Adrenal gland (tissue), 5 donors: ENCODE measurements at regions not wholly inside any gene's neighbourhood (a gene's known extent, or its start where the extent isn't known, plus 50 kb on each side); places are given as distances from the start of the nearest gene placed in this dataset.

ENCODE experiments used
- POLR2A ChIP-seq, 2 donors: fragments of 450-650 bp; IDR thresholded peaks; one replicate each; pipeline ENCODE4 v1.6.1; 2017; ENCODE audit warnings: antibody characterized with exemption in 2 of 2, mild to moderate bottlenecking in 2 of 2, moderate library complexity in 1 of 2
- TF ChIP-seq, protein P1 (sequence below), 6 experiments: fragments of 450-650 bp in 4 of 6; fragments of 200-600 bp in 2 of 6; sonication (generic) in 1 of 6; IDR thresholded peaks; 1 replicate in 5 of 6; 2 replicates in 1 of 6; pipeline versions ENCODE4 v1.5.1 to v1.8.0; 2016 to 2021; ENCODE audit warnings: antibody characterized with exemption in 6 of 6, mild to moderate bottlenecking in 2 of 6, moderate library complexity in 1 of 6
- donor health status: DM: no; HTN: no; CAD: no.

- TF ChIP-seq, protein P1, sequence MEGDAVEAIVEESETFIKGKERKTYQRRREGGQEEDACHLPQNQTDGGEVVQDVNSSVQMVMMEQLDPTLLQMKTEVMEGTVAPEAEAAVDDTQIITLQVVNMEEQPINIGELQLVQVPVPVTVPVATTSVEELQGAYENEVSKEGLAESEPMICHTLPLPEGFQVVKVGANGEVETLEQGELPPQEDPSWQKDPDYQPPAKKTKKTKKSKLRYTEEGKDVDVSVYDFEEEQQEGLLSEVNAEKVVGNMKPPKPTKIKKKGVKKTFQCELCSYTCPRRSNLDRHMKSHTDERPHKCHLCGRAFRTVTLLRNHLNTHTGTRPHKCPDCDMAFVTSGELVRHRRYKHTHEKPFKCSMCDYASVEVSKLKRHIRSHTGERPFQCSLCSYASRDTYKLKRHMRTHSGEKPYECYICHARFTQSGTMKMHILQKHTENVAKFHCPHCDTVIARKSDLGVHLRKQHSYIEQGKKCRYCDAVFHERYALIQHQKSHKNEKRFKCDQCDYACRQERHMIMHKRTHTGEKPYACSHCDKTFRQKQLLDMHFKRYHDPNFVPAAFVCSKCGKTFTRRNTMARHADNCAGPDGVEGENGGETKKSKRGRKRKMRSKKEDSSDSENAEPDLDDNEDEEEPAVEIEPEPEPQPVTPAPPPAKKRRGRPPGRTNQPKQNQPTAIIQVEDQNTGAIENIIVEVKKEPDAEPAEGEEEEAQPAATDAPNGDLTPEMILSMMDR (IDR thresholded peaks at IDR 0.05): no peak
- no peak for TF ChIP-seq POLR2A (IDR thresholded peaks at IDR 0.05)
Measured at GRCh38 chr1:195934817-195935553, 673.3 kb downstream of the KCNT2 start.
